HG03066 (cell line): ENCODE measurements at regions not wholly inside any gene's neighbourhood (a gene's known extent, or its start where the extent isn't known, plus 50 kb on each side); places are given as distances from the start of the nearest gene placed in this dataset.
"Not testable (repeated sequence)": the region's sequence is repeated elsewhere in the genome, so short reads cannot be mapped to it uniquely, and the experiment has no call there.

Experiments
- ATAC-seq: cut with Tn5 transposase; IDR thresholded peaks from one replicate; pipeline ENCODE4 v1.9.1; 2021; ENCODE audit warnings: low read depth; ENCODE audit not compliant: unreplicated experiment

DNA sequence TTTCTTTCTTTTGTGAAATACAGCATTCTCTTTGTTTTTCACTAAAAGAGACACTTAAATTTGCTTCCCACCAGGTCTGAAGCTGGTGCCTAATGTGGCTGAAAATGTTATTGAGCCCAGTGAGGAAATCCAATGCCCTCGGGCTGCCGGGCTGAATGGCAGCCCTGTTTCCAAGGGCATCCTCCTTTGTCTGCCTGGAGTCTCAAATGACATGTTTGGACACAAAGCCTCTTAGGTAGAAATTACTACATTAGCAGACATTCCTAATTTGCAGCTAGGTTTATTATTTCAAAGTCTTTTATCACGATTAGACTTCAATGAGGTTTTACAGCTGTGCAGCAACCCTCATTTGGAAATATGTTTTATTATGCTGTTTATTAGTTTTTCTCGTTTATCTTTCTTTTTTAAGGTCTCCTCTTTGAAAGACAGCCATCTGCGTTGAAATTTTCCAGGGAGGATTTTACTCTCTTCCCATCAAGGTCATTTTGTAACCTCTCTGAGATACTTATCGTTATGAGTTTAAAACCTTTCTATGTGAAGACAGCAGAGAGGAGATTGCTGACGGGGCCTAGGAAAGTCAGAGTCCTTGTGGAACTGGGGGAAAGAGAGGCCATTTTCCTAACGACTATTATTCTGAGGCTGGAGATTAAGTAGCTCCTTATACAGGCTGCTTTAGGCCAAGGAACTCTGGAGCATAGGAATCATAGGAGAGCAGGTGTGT lies 59.0 kb upstream of the ZNF532 start:
- ATAC-seq, result no peak

DNA sequence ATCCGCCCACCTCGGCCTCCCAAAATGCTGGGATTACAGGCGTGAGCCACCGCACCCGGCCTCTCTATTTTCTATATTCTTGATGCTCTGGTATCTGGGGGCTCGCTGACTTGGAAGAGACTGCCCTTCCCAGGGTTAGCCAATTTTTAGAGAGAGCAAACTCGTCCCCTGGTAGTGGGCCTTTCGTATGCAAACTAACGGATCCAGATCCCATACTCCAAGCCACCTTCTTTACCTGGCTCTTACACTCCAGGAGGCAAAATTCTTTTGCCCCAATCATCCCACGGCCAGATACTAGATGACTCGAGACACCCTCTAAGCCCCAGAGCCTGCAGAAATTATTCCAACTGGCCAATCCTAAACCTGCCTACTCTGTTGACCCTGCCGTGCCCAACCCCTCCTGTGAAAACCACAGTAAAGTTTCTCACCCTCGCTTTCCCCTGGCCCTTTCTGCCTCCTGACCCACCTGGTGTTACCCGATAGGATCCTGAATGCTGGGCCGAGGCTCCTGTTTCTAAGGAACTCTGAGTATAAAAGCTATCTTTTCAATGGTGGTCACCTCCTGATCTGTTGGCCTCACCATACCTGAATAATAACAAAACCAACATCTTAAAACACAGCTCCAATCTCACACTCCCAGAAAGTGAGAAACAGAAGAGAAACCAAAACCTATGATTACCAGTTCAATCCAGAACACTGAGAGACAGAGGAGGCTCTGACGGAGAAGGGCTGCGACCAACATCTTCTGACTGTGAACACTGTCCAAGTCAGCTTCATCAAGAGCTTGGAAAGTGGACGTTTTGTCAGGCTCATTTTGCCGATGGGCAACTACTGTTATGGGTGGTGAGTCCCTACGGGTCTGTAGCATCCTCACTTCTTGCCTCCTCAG lies 57.6 kb upstream of the ZNF532 start:
- peak; percentile 91 for ATAC-seq

DNA sequence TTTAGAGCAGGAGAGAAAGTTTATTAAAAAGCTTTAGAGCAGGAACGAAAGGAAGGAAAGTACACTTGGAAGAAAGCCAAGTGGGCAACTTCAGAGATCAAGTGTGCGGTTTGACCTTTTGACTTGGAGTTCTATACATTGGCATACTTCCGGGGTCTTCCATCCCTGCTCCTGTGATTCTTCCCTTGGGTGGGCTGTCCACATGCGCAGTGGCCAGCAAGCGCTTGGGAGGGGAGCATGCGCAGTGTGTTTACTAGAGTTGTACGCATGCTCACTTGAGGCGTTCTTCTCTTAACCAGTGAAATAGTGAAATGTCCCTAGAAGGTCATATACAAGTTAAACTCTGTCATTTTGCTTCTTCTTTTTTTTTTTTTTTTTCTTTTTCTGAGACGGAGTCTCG lies 56.9 kb upstream of the ZNF532 start:
- ATAC-seq, result no peak

DNA sequence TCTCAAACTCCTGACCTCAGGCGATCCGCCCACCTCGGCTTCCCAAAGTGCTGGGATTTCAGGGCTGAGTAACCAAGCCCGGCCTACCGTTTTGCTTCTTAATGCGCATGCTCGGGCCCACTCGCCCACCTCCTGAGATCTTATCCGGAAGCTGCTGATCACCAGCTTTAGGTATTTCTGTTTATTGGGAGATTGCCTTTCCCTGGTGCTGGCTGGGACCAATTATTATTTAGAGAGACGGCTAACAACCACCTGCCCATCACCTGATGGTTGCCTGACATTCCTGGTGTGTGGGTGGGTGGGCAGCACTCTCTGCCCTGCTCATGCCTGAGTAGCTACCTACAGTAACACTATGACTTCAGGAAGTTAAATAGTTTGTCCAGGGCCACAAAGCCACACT lies 56.3 kb upstream of the ZNF532 start:
- ATAC-seq, result no peak

DNA sequence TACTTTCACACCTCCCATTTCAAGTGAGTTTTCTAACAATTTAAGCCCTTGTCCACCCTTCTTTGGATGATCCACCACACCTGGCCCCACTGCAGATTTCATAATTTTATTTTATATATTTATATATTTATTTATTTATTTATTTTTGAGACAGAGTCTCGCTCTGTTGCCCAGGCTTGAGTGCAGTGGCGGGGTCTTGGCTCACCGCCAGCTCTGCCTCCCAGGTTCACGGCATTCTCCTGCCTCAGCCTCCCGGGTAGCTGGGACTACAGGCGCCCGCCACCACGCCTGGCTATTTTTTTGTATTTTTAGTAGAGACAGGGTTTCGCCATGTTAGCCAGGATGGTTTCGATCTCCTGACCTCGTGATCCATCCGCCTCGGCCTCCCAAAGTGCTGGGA lies 52.8 kb upstream of the ZNF532 start:
- ATAC-seq, result not testable (repeated sequence)

DNA sequence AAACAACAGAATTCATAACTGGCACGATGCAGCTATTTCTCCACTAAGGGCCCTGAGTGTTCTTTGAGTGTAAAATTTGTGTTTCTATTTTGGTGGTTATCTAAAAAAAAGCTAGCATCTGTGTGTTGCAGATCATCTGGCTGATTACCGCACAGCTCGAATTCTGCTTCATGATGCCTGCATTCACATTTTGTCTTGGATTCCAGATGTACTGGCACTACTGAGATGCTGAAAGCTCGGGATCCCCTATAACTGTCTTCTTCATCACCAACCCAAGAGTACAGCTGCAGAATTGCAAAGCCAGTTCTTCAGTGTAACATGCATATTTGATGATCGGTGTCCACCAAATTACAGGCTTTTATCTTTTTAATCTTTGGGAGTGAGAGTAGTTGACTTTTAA lies 51.6 kb upstream of the ZNF532 start:
- ATAC-seq, result no peak

DNA sequence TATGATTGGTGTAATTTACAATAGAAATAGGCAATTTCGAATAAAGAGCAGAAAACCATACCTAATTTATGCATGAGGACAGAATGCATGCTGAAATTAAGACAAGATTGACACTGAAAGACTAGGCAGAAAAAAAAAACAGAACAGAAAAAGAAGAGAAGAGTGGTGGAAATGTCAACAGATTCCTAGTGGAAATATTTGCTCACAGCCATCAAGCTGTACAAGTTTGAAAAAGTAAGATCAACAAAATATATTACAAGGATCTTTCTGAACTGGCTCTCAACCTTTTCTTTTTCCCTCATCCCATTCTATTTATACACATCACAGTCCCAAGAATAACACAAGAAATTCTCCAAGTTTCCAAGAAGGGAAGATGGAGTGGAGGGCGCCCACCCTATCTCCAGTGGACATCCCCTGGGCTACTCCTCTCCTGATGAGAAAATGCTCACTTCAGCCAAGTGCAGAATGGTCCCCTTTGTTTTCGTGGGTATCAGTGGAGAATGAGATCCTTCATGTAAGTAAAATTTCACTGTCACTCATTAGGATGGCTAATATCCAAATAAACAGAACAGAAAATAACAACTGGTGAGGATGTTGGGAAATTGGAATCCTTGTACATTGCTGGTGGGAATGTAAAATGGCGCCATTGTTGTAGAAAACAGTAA lies 51.0 kb upstream of the ZNF532 start:
- no peak for ATAC-seq

- no peak for ATAC-seq
Measured at GRCh38 chr18:58814317-58814716, 50.4 kb upstream of the ZNF532 start.
